ENCODE measurements at regions not wholly inside any gene's neighbourhood (a gene's known extent, or its start where the extent isn't known, plus 50 kb on each side); places are given as distances from the start of the nearest gene placed in this dataset.
"Not testable (repeated sequence)": the region's sequence is repeated elsewhere in the genome, so short reads cannot be mapped to it uniquely, and the experiment has no call there.

DNA sequence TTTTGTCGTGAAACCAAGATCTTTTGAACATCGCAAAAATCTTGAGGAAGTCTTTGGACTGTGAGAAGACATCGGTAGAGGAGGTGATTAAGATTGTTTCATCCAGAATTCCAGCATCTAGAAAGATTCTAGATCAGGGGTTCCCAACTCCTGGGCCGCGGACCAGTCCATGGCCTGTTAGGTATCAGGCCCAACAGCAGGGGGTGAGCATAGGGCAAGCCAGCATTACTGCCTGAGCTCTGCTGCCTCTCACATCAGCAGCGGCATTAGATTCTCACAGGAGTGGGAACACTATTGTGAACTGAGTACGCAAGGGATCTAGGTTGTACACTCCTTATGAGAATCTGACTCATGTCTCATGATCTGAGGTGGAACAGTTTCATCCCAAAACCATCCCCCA is 600.6 kb upstream of the CDH11 start:
- no peak for DNase-seq (ENCODE audit: low spot score)

- DNase-seq (ENCODE audit: low spot score): no peak
Measured at GRCh38 chr16:65717846-65718245, 596.0 kb upstream of the CDH11 start.

- DNase-seq (ENCODE audit: low spot score): no peak
Measured at GRCh38 chr16:65716737-65717700, 595.2 kb upstream of the CDH11 start.

GRCh38 chr16:65713181-65713808 is 591.4 kb upstream of the CDH11 start:
- no peak for DNase-seq (ENCODE audit: low spot score)

GRCh38 chr16:65710107-65710506 is 588.2 kb upstream of the CDH11 start:
- DNase-seq (ENCODE audit: low spot score): no peak

- DNase-seq (ENCODE audit: low spot score): no peak
Measured at GRCh38 chr16:65704866-65705265, 583.0 kb upstream of the CDH11 start.

DNA sequence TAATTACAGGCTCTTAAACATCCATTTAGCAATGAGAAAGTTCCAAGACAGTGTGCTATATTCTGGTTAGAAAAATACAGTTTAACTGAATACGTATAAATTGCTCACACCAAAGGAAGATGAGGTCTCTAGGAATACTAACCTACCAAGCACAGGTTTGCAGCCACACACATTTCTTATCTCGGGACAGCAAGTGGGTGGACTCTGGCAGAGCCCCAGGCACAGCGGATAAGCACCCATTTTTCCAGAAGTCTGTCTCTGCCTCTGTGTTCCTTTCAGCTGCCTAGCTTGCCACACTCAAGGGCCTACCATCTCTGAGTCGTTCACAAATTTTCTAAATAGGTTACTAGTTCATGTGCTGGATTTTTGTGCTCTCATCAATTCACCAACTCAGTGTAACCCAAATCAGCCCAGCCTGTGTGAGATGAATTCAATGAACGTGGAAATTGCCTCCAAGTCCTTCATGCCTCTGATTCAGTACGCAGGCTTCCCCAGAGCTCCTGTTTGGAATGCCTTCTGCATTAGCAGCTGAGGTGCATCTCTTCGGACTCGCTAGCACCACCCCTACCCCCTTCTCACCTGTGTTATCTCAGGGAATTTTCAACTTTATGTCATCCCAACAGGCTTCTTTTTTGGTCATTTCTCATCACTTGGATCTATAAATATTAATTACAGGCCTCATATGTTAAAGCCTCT is 581.0 kb upstream of the CDH11 start:
- no peak for DNase-seq (ENCODE audit: low spot score)

DNA sequence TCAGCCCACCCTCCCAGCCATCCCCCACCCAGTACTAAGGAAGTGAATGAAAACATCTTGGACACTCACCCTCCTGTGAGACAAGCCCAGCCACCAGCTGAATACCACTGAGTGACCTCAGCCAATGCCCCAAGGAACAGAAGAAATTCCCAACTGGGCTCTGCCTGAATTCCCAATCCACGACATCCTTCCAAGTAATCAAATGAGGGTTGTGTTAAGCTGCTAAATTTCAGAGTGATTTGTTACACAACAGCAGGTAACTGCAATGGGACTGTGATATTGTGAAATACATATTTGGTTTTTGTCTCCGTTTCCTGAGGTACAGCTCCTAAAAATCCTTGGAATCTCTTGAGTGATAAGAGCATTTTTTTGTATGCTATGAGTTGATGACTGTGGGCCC is 578.7 kb upstream of the CDH11 start:
- DNase-seq (ENCODE audit: low spot score): no peak

GRCh38 chr16:65698791-65699321 is 577.0 kb upstream of the CDH11 start:
- DNase-seq (ENCODE audit: low spot score): no peak

GRCh38 chr16:65697521-65697920 is 575.7 kb upstream of the CDH11 start:
- DNase-seq (ENCODE audit: low spot score): no peak

DNA sequence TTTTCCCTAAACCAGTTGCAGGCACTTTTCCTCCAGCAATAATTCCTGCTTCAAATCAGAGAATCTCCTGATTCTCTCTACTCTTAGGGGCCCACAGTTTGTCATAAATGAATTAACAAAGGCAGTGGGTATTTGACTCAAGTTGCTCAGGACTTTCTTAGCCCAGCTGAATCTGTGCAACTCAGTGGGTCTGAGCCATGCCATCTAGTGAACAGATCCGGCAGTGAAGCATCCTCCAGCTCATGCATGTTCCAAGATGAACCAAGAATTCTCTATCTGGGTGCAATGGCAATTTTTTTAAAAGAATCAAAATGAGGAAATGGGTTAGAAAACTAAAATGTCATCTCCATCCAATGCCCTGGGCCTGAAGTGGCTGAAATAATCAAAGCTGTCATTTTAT is 575.2 kb upstream of the CDH11 start:
- DNase-seq (ENCODE audit: low spot score): no peak

DNA sequence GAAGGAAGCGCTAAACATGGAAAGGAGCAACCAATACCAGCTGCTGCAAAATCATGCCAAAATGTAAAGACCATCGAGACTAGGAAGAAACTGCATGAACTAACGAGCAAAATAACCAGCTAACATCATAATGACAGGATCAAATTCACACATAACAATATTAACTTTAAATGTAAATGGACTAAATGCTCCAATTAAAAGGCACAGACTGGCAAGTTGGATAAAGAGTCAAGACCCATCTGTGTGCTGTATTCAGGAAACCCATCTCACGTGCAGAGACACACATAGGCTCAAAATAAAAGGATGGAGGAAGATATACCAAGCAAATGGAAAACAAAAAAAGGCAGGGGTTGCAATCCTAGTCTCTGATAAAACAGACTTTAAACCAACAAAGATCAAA is 570.0 kb upstream of the CDH11 start:
- not testable (repeated sequence) for DNase-seq (ENCODE audit: low spot score)

GRCh38 chr16:65689726-65690125 is 567.9 kb upstream of the CDH11 start:
- DNase-seq (ENCODE audit: low spot score): no peak

DNA sequence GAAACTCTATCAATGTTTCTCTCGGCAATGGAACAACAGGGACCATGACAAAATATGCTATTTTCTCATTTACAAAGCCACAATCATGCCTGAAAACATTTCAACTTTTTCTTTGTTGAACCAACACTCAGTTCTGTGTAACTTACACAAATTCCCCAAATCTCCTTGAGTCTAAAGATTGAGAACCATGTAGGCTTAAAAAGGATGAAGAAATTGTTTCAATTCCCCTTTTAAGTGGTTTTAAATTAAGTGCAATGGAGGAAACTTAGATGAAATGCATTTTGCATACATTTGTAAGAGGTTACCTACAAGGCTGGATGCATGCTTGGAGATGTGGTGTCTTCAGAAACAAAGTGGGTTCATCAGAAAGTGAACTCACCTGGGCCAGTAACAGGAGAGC is 566.4 kb upstream of the CDH11 start:
- DNase-seq (ENCODE audit: low spot score): no peak

DNA sequence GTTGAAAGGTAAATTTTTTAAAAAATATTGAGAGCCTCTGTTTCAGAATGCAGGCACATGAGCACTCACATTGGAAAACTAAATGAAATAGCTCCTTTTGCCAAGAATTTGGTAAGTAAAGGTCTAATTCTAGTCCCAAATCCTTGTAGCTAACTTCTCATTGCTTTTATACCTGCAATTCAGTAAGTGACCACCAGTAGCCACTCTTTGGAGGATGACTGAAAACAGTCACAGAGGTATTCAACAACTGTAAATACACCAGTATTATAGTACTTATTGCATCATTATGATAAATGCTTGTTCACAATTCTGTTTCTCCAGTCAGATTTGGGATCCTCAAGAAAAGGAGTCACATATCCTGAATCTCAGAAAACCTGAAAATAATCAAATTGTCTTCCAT is 562.4 kb upstream of the CDH11 start:
- DNase-seq (ENCODE audit: low spot score): no peak

- no peak for DNase-seq (ENCODE audit: low spot score)
Measured at GRCh38 chr16:65681406-65681805, 559.5 kb upstream of the CDH11 start.

- DNase-seq (ENCODE audit: low spot score): no peak
Measured at GRCh38 chr16:65679785-65680184, 557.9 kb upstream of the CDH11 start.

GRCh38 chr16:65675161-65675560 is 553.3 kb upstream of the CDH11 start:
- no peak for DNase-seq (ENCODE audit: low spot score)

- DNase-seq (ENCODE audit: low spot score): no peak
Measured at GRCh38 chr16:65672960-65673359, 551.1 kb upstream of the CDH11 start.

GRCh38 chr16:65671071-65671470 is 549.2 kb upstream of the CDH11 start:
- DNase-seq (ENCODE audit: low spot score): no peak

DNA sequence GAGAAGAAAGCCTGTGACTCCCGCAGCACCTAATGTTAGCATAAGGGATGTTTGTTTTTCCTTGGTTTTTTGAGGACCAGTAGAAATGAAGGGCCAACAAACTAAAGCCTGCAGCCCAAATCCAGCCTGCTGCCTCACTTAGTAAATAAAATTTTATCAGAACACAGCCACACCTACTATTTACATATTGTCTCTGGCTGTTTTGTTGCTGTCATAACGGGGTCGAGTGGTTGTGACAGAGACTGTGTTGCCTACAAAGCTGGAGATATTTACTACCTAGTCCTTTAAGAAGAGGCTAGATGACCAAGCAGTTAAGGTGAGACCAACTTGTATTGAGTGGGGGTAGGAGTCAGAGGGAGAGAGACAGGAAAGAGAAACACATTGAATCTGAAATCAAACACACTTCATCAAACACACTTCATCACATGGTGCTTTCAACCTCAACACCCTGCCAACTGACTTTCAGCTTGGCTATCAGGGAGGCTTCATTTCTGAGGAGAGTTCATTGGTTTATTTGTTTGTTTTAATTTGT is 546.3 kb upstream of the CDH11 start:
- no peak for DNase-seq (ENCODE audit: low spot score)

GRCh38 chr16:65667011-65667578 is 545.2 kb upstream of the CDH11 start:
- DNase-seq (ENCODE audit: low spot score): no peak
